Activated naive CD4-positive, alpha-beta T cell treated with anti-CD3 and anti-CD28 coated beads, Interleukin-2, amount 10 ng/mL, durations not matched to agents 7 days and 5 days (primary cell): ENCODE measurements at regions not wholly inside any gene's neighbourhood (a gene's known extent, or its start where the extent isn't known, plus 50 kb on each side); places are given as distances from the start of the nearest gene placed in this dataset.

Experiments
- CTCF ChIA-PET: fragments of 350-600 bp; sonication (Branson Sonifier 250); formaldehyde crosslinking; loops from one replicate; lab custom pipeline; 2021; ENCODE audit warnings: antibody characterized with exemption; lab: Charles Lee
- DNase-seq: peaks from one replicate; pipeline ENCODE4 v3.0.0-alpha.2; 2020
- H3K27ac Mint-ChIP-seq: one replicate; pipeline ENCODE4 v1.8.0; 2021; ENCODE audit warnings: mild to moderate bottlenecking, moderate library complexity, mixed read lengths
- H3K27me3 Mint-ChIP-seq: one replicate; pipeline ENCODE4 v1.8.0; 2021; ENCODE audit warnings: mild to moderate bottlenecking, mixed read lengths
- H3K36me3 Mint-ChIP-seq: one replicate; pipeline ENCODE4 v1.8.0; 2021; ENCODE audit warnings: mixed read lengths
- H3K4me1 Mint-ChIP-seq: one replicate; pipeline ENCODE4 v1.8.0; 2021; ENCODE audit warnings: mixed read lengths
- H3K4me3 Mint-ChIP-seq: one replicate; pipeline ENCODE4 v1.8.0; 2021; ENCODE audit warnings: mild to moderate bottlenecking, moderate library complexity, mixed read lengths
- H3K9me3 Mint-ChIP-seq: one replicate; pipeline ENCODE4 v1.8.0; 2021; ENCODE audit warnings: mixed read lengths

DNA sequence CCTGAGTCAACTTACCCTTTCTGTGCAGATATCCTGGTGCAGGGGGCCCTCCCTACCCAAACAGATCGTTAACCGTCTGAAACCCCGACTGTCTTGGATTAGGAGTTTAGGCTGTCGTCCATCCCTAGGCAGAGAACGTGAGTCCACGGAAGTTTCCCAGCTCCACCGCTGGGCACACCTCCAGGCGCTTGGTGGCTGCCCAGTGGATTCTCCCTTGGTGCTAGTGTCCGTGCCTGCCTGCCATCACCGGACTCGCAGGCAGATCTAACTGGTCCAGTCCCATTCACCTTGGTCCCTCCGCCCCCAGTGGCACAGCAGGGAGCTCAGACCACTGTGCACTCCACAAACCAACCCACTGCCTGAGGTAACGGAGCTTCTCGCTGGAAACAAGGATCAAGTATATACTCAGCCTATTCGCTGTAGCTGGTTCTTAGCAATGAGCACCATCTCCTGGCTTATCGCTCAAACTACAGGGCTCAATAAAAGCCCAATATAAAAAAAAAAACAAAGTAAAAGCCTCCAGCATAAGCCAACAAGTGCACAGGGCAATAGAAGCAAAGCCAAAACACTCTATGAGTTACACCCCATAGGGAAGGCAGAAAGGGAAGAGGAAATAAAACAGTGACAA, 79.5 kb upstream of the USP9Y start:
- DNase-seq, result peak; percentile 24

GRCh38 chrY:12623204-12623603, 77.8 kb upstream of the USP9Y start:
- no peak for DNase-seq
- Mint-ChIP-seq H3K27me3 (no peaks in the 10 kb centered on the region), H3K4me3 (no peak overlapping the region), H3K36me3 (no peaks in the 10 kb centered on the region), H3K4me1 (peaks cover 29% of the 10 kb centered on the region), H3K9me3 (no peaks in the 10 kb centered on the region), H3K27ac (no peak overlapping the region)
- CTCF ChIA-PET, result no interaction called here

More for the DNA sequence above, 79.5 kb upstream of the USP9Y start:
- H3K36me3 Mint-ChIP-seq, result no peaks in the 10 kb centered on the region
- peaks cover 17% of the 10 kb centered on the region for H3K4me1 Mint-ChIP-seq
- H3K4me3 Mint-ChIP-seq, result no peak overlapping the region
- peak overlapping the region; percentile 33 for H3K27ac Mint-ChIP-seq
- no peaks in the 10 kb centered on the region for H3K27me3 Mint-ChIP-seq
- no peaks in the 10 kb centered on the region for H3K9me3 Mint-ChIP-seq
- CTCF ChIA-PET, result interaction anchor here (2.8 kb wide), 1 partner anchor 142 kb away, joined by 12 read pairs; no protein-coding TSS in a partner anchor

DNA sequence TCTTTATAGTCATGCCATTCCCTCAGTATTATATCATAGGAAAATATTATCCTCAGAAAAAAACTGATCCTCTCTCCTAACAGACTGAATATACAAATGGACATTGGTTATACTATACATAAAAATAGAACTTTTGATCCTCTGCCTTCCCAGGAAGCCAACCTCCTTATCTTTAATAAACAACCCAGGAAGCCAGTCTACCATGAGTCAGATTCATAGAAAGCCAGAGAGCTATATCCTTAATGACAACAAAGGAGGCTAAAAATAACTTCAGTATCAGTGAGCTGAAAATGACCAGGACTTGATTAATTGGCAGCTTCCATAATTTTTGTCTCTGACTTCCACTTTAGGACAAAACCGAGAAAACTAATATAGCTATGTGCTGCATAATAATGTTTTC, 58.0 kb upstream of the USP9Y start:
- no peaks in the 10 kb centered on the region for H3K9me3 Mint-ChIP-seq
- no peak overlapping the region for H3K27ac Mint-ChIP-seq
- no peak overlapping the region for H3K4me3 Mint-ChIP-seq
- CTCF ChIA-PET, result no interaction called here
- no peaks in the 10 kb centered on the region for H3K4me1 Mint-ChIP-seq
- H3K27me3 Mint-ChIP-seq, result no peaks in the 10 kb centered on the region
- no peaks in the 10 kb centered on the region for H3K36me3 Mint-ChIP-seq
- no peak for DNase-seq

GRCh38 chrY:12643693-12644348, 57.2 kb upstream of the USP9Y start:
- Mint-ChIP-seq H3K27ac (no peak overlapping the region), H3K36me3 (no peaks in the 10 kb centered on the region), H3K4me1 (no peaks in the 10 kb centered on the region), H3K9me3 (no peaks in the 10 kb centered on the region), H3K4me3 (no peak overlapping the region), H3K27me3 (no peaks in the 10 kb centered on the region)
- CTCF ChIA-PET, result no interaction called here
- DNase-seq, result no peak

- no peak for DNase-seq
- Mint-ChIP-seq H3K4me1 (no peaks in the 10 kb centered on the region), H3K27me3 (no peaks in the 10 kb centered on the region), H3K27ac (no peak overlapping the region), H3K36me3 (no peaks in the 10 kb centered on the region), H3K4me3 (no peak overlapping the region), H3K9me3 (no peaks in the 10 kb centered on the region)
- CTCF ChIA-PET, result no interaction called here
Observed at GRCh38 chrY:12651095-12651494, 49.9 kb upstream of the USP9Y start.
